K562 (cell line): ENCODE measurements at regions not wholly inside any gene's neighbourhood (a gene's known extent, or its start where the extent isn't known, plus 50 kb on each side); places are given as distances from the start of the nearest gene placed in this dataset.

Experiments
- ATAC-seq: fragments of 200-7000 bp; cut with Tn5 transposase; 3 replicates; pipeline ENCODE4 v1.9.1; 2020; ENCODE audit warnings: moderate library complexity
- BruUV-seq: library from RNA; stranded (reverse); fragments of 400-500 nt; replicated peaks from 2 replicates; lab custom pipeline; 2021; lab: Mats Ljungman, UMichigan
- CTCF ChIA-PET: fragments of 300-600 bp; formaldehyde crosslinking; extraction: SDS; loops from one replicate; lab custom pipeline; 2021; ENCODE audit warnings: low intra/inter-chr PET ratio; lab: Yijun Ruan, JAX
- POLR2A ChIA-PET: fragments of 300-600, 350-650 bp; sonication (Branson Sonifier 250); formaldehyde crosslinking; extraction: SDS; loops from one replicate; lab custom pipeline; 2021; ENCODE audit warnings: antibody characterized with exemption, inconsistent platforms; lab: Yijun Ruan, JAX
- DNase-seq, 4 experiments: peaks; one replicate each; pipeline versions ENCODE4 v3.0.0 to v3.0.0-alpha.2; 2011 to 2018; ENCODE audit warnings: low spot score in 3 of 4, mixed read lengths in 3 of 4; ENCODE audit errors: extremely low read depth in 1 of 4
- FAIRE-seq: peaks from 2 replicates; lab custom pipeline; 2011; peaks lifted over from hg19 to GRCh38; lab: Jason Lieb, UNC
- H2AFZ ChIP-seq: 2 replicates; pipeline ENCODE4 v1.6.0; 2011; ENCODE audit warnings: low read depth, low read length, control low read depth, inconsistent platforms
- H3K27ac ChIP-seq: fragments of 200-600 bp; 3 replicates; pipeline ENCODE4 v1.8.0; 2011; ENCODE audit warnings: low read depth, mild to moderate bottlenecking, control low read depth, inconsistent platforms, low read length, moderate library complexity, mixed read lengths; ENCODE audit errors: extremely low read depth
- H3K27me3 ChIP-seq, 2 experiments: fragments of 300-600 bp in 1 of 2; 2 replicates in 1 of 2; 3 replicates in 1 of 2; pipeline versions ENCODE4 v1.6.0 to v1.8.0; 2011; ENCODE audit warnings: inconsistent platforms in 2 of 2, low read length in 2 of 2, mild to moderate bottlenecking in 1 of 2, mixed read lengths in 1 of 2, moderate library complexity in 1 of 2; ENCODE audit not compliant: control insufficient read depth in 2 of 2, insufficient read depth in 2 of 2
- H3K36me3 ChIP-seq: fragments of 300-600 bp; 3 replicates; pipeline ENCODE4 v1.8.0; 2011; ENCODE audit warnings: mild to moderate bottlenecking, low read length, inconsistent platforms; ENCODE audit not compliant: control insufficient read depth, insufficient read depth
- H3K4me1 ChIP-seq, 2 experiments: fragments of 200-600 bp in 1 of 2; replicated peaks in 1 of 2; 2 replicates in 1 of 2; 3 replicates in 1 of 2; pipeline versions ENCODE4 v1.5.1 to v1.8.0; 2011; ENCODE audit warnings: inconsistent platforms in 2 of 2, low read length in 2 of 2, mild to moderate bottlenecking in 1 of 2, mixed read lengths in 1 of 2, moderate library complexity in 1 of 2; ENCODE audit not compliant: control insufficient read depth in 2 of 2, insufficient read depth in 2 of 2
- H3K4me2 ChIP-seq: 2 replicates; pipeline ENCODE4 v1.6.1; 2011; ENCODE audit warnings: low read length, control low read depth, inconsistent platforms, mixed read lengths; ENCODE audit not compliant: insufficient read depth
- H3K4me3 ChIP-seq: fragments of 200-600 bp; sonication (generic), shearing (Covaris generic); 2 replicates; pipeline ENCODE4 v1.5.1; 2016; ENCODE audit warnings: control low read depth, inconsistent platforms
- H3K79me2 ChIP-seq: fragments of 200-600 bp; 3 replicates; pipeline ENCODE4 v1.8.0; 2011; ENCODE audit warnings: low read length, inconsistent platforms; ENCODE audit not compliant: control insufficient read depth, insufficient read depth
- H3K9ac ChIP-seq, 2 experiments: 2 replicates each; pipeline versions ENCODE4 v1.6.0 to v1.6.1; 2011; ENCODE audit warnings: low read depth in 2 of 2, low read length in 2 of 2, control low read depth in 1 of 2, inconsistent platforms in 1 of 2, mild to moderate bottlenecking in 1 of 2, mixed read lengths in 1 of 2; ENCODE audit not compliant: insufficient read depth in 1 of 2
- H3K9me1 ChIP-seq: one replicate; pipeline ENCODE4 v1.6.0; 2011; ENCODE audit warnings: inconsistent platforms, mild to moderate bottlenecking, low read length, moderate library complexity; ENCODE audit not compliant: control insufficient read depth, insufficient read depth
- H3K9me3 ChIP-seq: replicated peaks from 2 replicates; pipeline ENCODE4 v1.5.1; 2011; ENCODE audit warnings: low read depth, low read length, inconsistent platforms; ENCODE audit not compliant: control insufficient read depth, insufficient read depth
- H4K20me1 ChIP-seq: replicated peaks from 2 replicates; pipeline ENCODE4 v1.6.1; 2011; ENCODE audit warnings: low read length, inconsistent platforms, mixed read lengths; ENCODE audit not compliant: control insufficient read depth, insufficient read depth
- BCL6 ChIP-seq: fragments of 250-450 bp; sonication (Bioruptor Pico); IDR thresholded peaks from 2 replicates; pipeline ENCODE4 v1.4.0; 2020
- CBX5 ChIP-seq: IDR thresholded peaks from 2 replicates; pipeline ENCODE4 v1.6.1; 2014; ENCODE audit warnings: low read depth, borderline replicate concordance
- CCNT2 ChIP-seq: IDR thresholded peaks from 2 replicates; pipeline ENCODE4 v1.6.1; 2011; ENCODE audit warnings: borderline replicate concordance, low read depth, mild to moderate bottlenecking, moderate library complexity, mixed read lengths, low read length; ENCODE audit not compliant: insufficient read length; ENCODE audit errors: extremely low read depth
- DPF2 ChIP-seq: fragments of 450-650 bp; IDR thresholded peaks from 2 replicates; pipeline ENCODE4 v1.6.1; 2016
- GABPA ChIP-seq: fragments of 200-800 bp; sonication (Bioruptor generic); conservative IDR thresholded peaks from 2 replicates; pipeline ENCODE4 v1.6.1; 2016; ENCODE audit warnings: low read depth, missing genetic modification characterization, missing compliant biosample characterization
- HDAC6 ChIP-seq: IDR thresholded peaks from 2 replicates; pipeline ENCODE4 v1.6.1; 2012; ENCODE audit warnings: low read depth, mild to moderate bottlenecking, control low read depth, inconsistent platforms, low read length, moderate library complexity
- HOMEZ ChIP-seq: fragments of 250-450 bp; sonication (Bioruptor Pico); IDR thresholded peaks from 2 replicates; pipeline ENCODE4 v1.4.0; 2020; ENCODE audit warnings: mild to moderate bottlenecking, moderate library complexity
- KHSRP ChIP-seq: fragments of 450-650 bp; IDR thresholded peaks from 2 replicates; pipeline ENCODE4 v1.6.1; 2017
- KLF16 ChIP-seq: IDR thresholded peaks from 2 replicates; pipeline ENCODE4 v1.6.1; 2016; ENCODE audit warnings: antibody characterized with exemption
- LEF1 ChIP-seq: fragments of 450-650 bp; IDR thresholded peaks from 2 replicates; pipeline ENCODE4 v1.6.1; 2016; ENCODE audit warnings: mild to moderate bottlenecking
- MAFF ChIP-seq: IDR thresholded peaks from 2 replicates; pipeline ENCODE4 v1.6.1; 2012; ENCODE audit warnings: low read length, improper control_type of control experiment
- MCM5 ChIP-seq: fragments of 450-650 bp; IDR thresholded peaks from 2 replicates; pipeline ENCODE4 v1.6.1; 2016; ENCODE audit warnings: low read depth
- NEUROD1 ChIP-seq: fragments of 150-350 bp; IDR thresholded peaks from 2 replicates; pipeline ENCODE4 v1.6.1; 2014; ENCODE audit warnings: borderline replicate concordance, low read length, low read depth; ENCODE audit not compliant: partially characterized antibody
- PCBP1 ChIP-seq: fragments of 200-400 bp; formaldehyde crosslinking; IDR thresholded peaks from 2 replicates; pipeline ENCODE4 v1.6.1; 2018; ENCODE audit warnings: mild to moderate bottlenecking, low read depth, low read length; ENCODE audit not compliant: poor library complexity, severe bottlenecking
- TCFL5 ChIP-seq: fragments of 250-450 bp; sonication (Bioruptor Pico); conservative IDR thresholded peaks from 2 replicates; pipeline ENCODE4 v1.6.1; 2021; ENCODE audit warnings: mild to moderate bottlenecking, moderate library complexity, matching md5 sums
- ZNF347 ChIP-seq: fragments of 450-650 bp; formaldehyde crosslinking; IDR thresholded peaks from 2 replicates; pipeline ENCODE4 v1.4.0; 2020; ENCODE audit warnings: low read depth, mild to moderate bottlenecking, moderate library complexity
- WGBS: fragments of 100-300 bp; shearing (Covaris generic); methylation state at CpG from one replicate; pipeline ENCODE4 v1.1.6; 2016; ENCODE audit warnings: low coverage, mixed read lengths; ENCODE audit not compliant: insufficient coverage; ENCODE audit errors: missing lambda C conversion rate; 5-methylcytosine and 5-hydroxymethylcytosine counted together
- in situ Hi-C: fragments of 300-500 bp; cut with MboI; formaldehyde crosslinking; loops from 4 replicates; pipeline ENCODE4 v1.15.0; 2018; ENCODE audit warnings: inconsistent platforms, mixed read lengths
- intact Hi-C: fragments of 100-400 bp; cut with micrococcal nuclease; formaldehyde crosslinking; loops from 2 replicates; pipeline ENCODE4 v1.14.2; 2022
- TF ChIP-seq, protein P1 (sequence below), 3 experiments: fragments of 200-800 bp in 1 of 3; sonication (Bioruptor generic) in 1 of 3; sonication (generic) in 1 of 3; formaldehyde crosslinking in 1 of 3; IDR thresholded peaks; 2 replicates each; pipeline versions ENCODE4 v1.6.1 to v1.8.0; 2016 to 2022; ENCODE audit warnings: mild to moderate bottlenecking in 2 of 3, missing compliant biosample characterization in 2 of 3, missing genetic modification characterization in 2 of 3, missing genetic modification reagents in 1 of 3
- TF ChIP-seq, protein P2 (sequence below): fragments of 250-450 bp; sonication (Bioruptor Pico); IDR thresholded peaks from 2 replicates; pipeline ENCODE4 v1.8.0; 2021; ENCODE audit warnings: borderline replicate concordance, mild to moderate bottlenecking, moderate library complexity; ENCODE audit not compliant: poor library complexity, severe bottlenecking
- TF ChIP-seq, protein P3 (sequence below): IDR thresholded peaks from 3 replicates; pipeline ENCODE4 v1.6.1; 2011; ENCODE audit warnings: borderline replicate concordance, mild to moderate bottlenecking, moderate library complexity; ENCODE audit not compliant: insufficient read length; ENCODE audit errors: extremely low read depth

- TF ChIP-seq KLF16: no peak
- no peak for TF ChIP-seq GABPA (tag)
- no peak for TF ChIP-seq CCNT2
- no peak for TF ChIP-seq TCFL5 (CRISPR knock-in tag)
- TF ChIP-seq PCBP1: no peak
- no peak for TF ChIP-seq MAFF
- TF ChIP-seq LEF1: no peak
- no peak for TF ChIP-seq HDAC6
- TF ChIP-seq HOMEZ (CRISPR knock-in tag): no peak
- TF ChIP-seq BCL6 (CRISPR knock-in tag): no peak
- TF ChIP-seq DPF2: no peak
- TF ChIP-seq, protein P1, sequence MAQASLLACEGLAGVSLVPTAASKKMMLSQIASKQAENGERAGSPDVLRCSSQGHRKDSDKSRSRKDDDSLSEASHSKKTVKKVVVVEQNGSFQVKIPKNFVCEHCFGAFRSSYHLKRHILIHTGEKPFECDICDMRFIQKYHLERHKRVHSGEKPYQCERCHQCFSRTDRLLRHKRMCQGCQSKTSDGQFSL (CRISPR knock-in tag; IDR thresholded peaks at IDR 0.05): no peak
- TF ChIP-seq, protein P1 (tag; IDR thresholded peaks at IDR 0.05): no peak
- no peak for TF ChIP-seq NEUROD1
- TF ChIP-seq, protein P2, sequence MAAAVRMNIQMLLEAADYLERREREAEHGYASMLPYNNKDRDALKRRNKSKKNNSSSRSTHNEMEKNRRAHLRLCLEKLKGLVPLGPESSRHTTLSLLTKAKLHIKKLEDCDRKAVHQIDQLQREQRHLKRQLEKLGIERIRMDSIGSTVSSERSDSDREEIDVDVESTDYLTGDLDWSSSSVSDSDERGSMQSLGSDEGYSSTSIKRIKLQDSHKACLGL: no peak
- TF ChIP-seq, protein P3, sequence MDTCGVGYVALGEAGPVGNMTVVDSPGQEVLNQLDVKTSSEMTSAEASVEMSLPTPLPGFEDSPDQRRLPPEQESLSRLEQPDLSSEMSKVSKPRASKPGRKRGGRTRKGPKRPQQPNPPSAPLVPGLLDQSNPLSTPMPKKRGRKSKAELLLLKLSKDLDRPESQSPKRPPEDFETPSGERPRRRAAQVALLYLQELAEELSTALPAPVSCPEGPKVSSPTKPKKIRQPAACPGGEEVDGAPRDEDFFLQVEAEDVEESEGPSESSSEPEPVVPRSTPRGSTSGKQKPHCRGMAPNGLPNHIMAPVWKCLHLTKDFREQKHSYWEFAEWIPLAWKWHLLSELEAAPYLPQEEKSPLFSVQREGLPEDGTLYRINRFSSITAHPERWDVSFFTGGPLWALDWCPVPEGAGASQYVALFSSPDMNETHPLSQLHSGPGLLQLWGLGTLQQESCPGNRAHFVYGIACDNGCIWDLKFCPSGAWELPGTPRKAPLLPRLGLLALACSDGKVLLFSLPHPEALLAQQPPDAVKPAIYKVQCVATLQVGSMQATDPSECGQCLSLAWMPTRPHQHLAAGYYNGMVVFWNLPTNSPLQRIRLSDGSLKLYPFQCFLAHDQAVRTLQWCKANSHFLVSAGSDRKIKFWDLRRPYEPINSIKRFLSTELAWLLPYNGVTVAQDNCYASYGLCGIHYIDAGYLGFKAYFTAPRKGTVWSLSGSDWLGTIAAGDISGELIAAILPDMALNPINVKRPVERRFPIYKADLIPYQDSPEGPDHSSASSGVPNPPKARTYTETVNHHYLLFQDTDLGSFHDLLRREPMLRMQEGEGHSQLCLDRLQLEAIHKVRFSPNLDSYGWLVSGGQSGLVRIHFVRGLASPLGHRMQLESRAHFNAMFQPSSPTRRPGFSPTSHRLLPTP: no peak
- TF ChIP-seq MCM5: no peak
- TF ChIP-seq KHSRP: no peak
- TF ChIP-seq ZNF347 (CRISPR knock-in tag): no peak
- no peak for TF ChIP-seq CBX5
- no TSS peak for BruUV-seq
- in situ Hi-C loops (no loop called here), intact Hi-C loops (no loop called here)
- Histone ChIP-seq H3K9me3 (0 out of 2 replicates have a peak, but pooled peaks cover 2% of the 10 kb centered on the region), H4K20me1 (no peaks in the 10 kb centered on the region), H3K79me2 (no peaks in the 10 kb centered on the region), H3K27me3 (no peaks in the 10 kb centered on the region), H3K4me3 (no peak overlapping the region), H3K9me1 (no peaks in the 10 kb centered on the region), H3K36me3 (no peaks in the 10 kb centered on the region), H3K9ac (no peak overlapping the region), H3K4me1 (no peaks in the 10 kb centered on the region), H3K4me2 (no peak overlapping the region), H3K27ac (no peak overlapping the region), H2AFZ (no peak overlapping the region)
- ATAC-seq: no peak
- DNase-seq: no peak
- ChIA-PET CTCF (no interaction called here), POLR2A (no interaction called here)
- WGBS: 0% methylated on average over 6 of the region's 6 CpGs
- FAIRE-seq: no peak
These were observed 932.5 kb downstream of the GATA3 start for GRCh38 chr10:8986975-8987374.
